Stimulated activated CD4-positive, alpha-beta T cell treated with anti-CD3 and anti-CD28 coated beads, Interleukin-12 subunit alpha, Interleukin-12 subunit beta, amount 100 ng/mL, for 24 hours (primary cell): ENCODE measurements at regions not wholly inside any gene's neighbourhood (a gene's known extent, or its start where the extent isn't known, plus 50 kb on each side); places are given as distances from the start of the nearest gene placed in this dataset.
"Not testable (repeated sequence)": the region's sequence is repeated elsewhere in the genome, so short reads cannot be mapped to it uniquely, and the experiment has no call there.

Source experiments
- DNase-seq, 2 experiments: peaks; one replicate each; pipeline ENCODE4 v3.0.0-alpha.2; 2020; ENCODE audit warnings: low read depth in 2 of 2

DNA sequence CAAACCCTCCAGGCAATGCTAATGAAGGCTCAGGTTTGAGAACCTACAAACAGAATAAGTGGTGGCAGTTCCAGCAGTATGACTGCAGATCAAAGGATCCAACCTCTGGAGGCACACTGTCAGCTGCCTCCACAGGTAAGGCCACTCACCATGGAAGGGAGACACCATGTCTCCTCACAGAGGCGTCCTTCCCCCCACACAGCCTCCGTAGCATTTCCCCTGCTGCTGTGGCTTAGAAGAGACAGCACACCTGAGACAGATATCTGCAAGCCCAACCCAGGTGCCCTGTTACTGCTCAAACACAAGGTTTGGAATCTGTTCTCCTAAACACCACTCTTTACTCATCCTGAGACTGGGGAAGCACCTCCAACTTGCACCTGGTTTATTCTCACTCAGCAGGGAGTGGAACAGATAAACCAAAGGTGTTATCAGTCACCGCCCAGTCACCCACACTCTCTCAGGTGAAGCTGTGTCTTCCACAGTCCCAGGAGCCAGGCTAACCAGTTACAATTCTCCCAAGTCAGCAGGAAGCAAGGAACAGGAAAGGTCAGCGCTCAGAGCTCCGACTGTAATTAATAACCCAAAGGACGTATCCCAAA is 311.2 kb downstream of the FOXO1 start:
- DNase-seq, result no peak

DNA sequence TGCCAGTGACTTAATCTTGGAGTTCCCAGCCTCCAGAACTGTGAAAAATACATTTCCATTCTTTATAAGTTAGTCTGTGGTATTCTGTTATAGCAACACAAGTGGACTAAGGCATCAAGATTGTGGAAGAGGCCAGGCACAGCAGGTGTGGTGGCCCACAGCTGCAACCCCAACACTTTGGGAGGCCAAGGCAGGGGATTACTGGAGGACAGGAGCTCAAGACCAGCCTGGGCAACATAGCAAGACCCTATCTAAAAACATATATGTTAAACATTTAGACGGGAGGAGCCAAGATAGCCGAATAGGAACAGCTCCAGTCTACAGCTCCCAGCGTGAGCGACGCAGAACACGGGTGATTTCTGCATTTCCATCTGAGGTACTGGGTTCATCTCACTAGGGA is 310.4 kb downstream of the FOXO1 start:
- no peak for DNase-seq

- DNase-seq, result not testable (repeated sequence)
Measured at GRCh38 chr13:40356458-40356857, 310.0 kb downstream of the FOXO1 start.

GRCh38 chr13:40362502-40362901 is 303.9 kb downstream of the FOXO1 start:
- DNase-seq, result no peak

- no peak for DNase-seq
Measured at GRCh38 chr13:40363653-40364052, 302.8 kb downstream of the FOXO1 start.

GRCh38 chr13:40366119-40366518 is 300.3 kb downstream of the FOXO1 start:
- DNase-seq, result no peak

GRCh38 chr13:40368127-40368891 is 298.1 kb downstream of the FOXO1 start:
- DNase-seq, result no peak

GRCh38 chr13:40370661-40371060 is 295.8 kb downstream of the FOXO1 start:
- no peak for DNase-seq

- DNase-seq, result no peak
Measured at GRCh38 chr13:40371531-40372125, 294.8 kb downstream of the FOXO1 start.

- peak; percentile 48 to 54 for DNase-seq
Measured at GRCh38 chr13:40373608-40374007, 292.8 kb downstream of the FOXO1 start.

- no peak for DNase-seq
Measured at GRCh38 chr13:40375489-40376171, 290.8 kb downstream of the FOXO1 start.

DNA sequence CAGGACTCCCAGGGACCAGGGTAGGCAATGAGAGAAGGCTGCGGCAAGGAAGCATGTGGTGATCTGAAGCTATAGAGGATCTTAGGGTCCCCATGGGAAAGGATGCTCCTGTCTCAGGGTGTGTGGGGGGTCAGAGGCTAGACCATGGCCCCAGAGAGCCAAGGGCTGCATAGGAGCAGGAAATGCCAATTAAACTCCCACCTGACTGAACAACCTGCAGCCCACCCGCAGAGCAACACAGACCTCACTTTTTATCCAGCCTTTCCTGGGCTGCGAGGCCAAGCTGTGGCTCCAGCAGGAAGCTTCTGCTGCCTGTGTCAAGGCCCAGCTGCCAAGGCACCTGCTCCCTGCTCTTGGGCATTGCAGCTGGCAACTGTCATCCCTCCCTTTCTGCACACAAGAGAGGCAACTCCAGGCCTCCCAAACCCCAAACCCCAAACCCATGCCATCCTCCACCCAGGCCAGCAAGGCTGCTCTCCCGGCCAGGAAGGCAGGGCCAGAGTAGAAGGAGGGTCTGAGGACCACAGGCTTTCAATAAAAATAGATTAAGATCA is 290.1 kb downstream of the FOXO1 start:
- no peak for DNase-seq

GRCh38 chr13:40376867-40377535 is 289.4 kb downstream of the FOXO1 start:
- DNase-seq, result no peak

- DNase-seq, result peak; percentile 19 to 26
Measured at GRCh38 chr13:40377783-40378182, 288.7 kb downstream of the FOXO1 start.

- no peak for DNase-seq
Measured at GRCh38 chr13:40379196-40379595, 287.2 kb downstream of the FOXO1 start.

DNA sequence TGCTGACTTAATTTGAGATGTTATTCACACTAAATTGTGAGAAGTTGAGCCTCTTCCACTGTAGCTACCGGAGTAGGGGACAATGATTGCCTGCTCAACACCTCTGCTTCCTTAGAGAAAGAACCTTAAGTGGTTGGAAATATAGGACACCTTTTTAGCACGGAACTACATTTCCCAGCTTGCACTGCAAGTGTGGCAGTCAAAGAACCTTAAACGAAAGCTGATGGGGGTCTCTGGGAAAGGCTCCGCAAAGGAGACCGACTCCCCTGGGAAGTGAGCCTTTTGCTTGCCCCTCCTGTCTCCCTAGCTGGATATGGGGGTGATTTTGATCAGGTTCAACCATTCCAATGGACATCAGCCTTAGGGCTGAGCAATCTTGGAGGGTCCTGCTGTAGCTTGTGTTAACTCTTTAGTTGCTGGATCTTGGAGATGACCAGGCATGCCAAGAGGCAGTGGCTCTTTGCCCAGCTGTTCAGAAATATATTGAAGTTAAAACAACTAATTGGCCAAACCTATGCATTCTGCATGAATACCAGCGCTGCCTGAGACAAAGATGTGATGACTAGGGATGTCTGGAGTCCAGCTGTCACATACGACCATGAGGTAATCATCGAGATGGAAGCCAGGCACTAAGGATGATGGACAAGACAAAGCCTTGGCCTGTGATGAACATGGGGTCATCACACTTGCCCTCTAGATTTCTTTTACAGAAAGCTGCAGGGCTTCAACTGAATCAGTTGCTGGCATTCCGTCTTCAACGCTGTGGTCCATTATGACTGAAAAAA is 286.5 kb downstream of the FOXO1 start:
- DNase-seq, result no peak

DNA sequence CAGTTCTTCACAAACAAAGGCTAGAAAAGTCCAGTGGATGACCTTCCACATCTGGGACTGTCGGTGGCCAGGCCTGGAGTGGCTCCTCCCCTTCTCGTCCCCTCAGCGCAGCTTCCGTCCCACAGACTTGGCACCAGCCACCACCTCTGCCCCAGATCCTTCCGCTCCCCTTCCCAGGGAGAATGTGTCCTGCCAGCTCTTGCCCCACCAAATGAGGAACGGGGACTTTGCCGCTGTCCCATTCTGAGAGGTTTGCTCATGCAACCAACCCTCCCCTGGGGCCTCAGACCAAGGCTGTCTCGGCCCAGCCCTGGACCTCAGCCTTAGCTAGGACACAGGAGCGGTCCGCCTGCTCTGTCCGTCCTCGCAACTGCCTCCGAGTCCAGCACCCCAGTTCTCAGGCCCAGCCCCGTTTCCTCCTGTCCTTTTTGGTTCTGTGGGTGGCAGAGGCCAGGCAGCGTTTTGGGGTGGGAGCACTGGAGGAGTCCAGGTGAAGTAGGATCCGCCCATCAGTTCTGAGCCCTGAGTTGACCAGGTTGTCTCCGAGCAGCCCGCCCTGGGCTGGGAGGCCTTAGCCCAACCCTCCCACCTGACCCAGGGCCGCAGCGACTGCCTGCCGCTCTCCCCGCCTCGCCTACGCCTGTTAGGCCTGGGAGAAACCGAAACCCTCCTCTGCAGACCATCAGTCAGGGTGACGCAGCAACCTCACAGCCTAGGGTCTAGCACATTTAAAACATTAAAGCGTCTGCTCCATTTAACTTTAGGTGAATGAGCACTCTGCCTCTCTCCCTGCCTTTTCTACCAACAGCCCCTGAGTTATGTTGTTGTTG is 284.3 kb downstream of the FOXO1 start:
- no peak for DNase-seq

GRCh38 chr13:40383132-40383531 is 283.3 kb downstream of the FOXO1 start:
- DNase-seq, result no peak

- DNase-seq, result no peak
Measured at GRCh38 chr13:40383885-40384284, 282.6 kb downstream of the FOXO1 start.
